GM19455 (cell line): ENCODE measurements at regions not wholly inside any gene's neighbourhood (a gene's known extent, or its start where the extent isn't known, plus 50 kb on each side); places are given as distances from the start of the nearest gene placed in this dataset.

Source experiments
- ATAC-seq: cut with Tn5 transposase; IDR thresholded peaks from one replicate; pipeline ENCODE4 v1.9.1; 2021; ENCODE audit not compliant: unreplicated experiment

DNA sequence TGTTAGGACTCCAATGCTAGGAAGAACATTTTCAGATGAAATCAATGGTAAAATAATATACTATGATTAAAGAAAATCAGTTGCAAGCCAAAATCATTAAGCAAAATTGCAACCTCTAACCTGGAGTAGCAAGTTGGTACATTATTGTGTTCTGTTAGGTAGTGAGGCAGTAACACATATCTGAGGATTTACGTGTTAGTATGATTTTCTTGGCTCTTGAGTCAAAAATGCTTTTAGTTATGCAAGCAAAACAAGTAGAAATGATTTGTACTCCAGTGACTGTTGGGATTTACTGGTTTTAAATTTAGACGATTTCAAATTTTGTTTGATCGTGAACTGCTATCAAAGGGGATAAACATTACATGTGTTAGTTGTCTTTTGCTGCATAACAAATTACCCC lies 293.0 kb upstream of the BTBD3 start:
- ATAC-seq, result no peak

DNA sequence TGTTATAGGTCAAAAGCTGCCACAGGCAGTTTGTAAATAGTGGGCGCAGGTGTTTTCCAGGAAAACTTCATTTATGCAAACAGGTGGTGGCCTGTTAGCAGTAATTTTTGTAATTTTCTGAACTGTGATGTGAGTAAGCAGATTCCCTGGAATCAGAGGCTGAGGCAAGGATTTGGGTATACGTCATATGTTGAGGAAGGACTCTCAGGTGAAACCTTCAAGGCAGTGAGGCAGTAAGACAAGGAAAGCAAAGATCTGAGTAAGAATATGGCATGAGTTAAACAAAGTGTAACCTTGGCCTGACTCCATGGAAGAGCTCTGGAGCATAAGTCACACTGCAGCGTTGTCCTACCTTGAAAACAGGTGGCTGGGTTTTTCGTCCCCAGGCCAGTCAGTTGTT lies 291.1 kb upstream of the BTBD3 start:
- no peak for ATAC-seq

DNA sequence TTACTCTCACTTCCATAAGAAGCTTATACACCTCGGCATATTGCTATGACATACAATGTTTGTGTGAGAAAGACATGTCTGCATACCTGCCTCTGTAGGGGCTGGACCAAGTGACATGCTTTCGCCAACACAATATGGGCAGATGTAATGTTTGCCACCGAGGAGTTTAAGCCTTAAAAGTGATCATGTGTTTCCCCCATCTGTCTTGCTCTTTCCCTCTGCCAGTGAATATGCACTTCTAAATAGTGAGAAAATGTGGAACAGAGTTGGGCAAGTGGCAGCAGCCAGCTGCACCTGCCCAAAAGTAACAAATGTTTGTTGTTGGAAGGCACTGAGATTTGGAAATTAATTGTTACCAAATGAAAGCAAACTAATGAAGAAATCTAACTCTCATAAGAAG lies 274.8 kb upstream of the BTBD3 start:
- ATAC-seq, result no peak

DNA sequence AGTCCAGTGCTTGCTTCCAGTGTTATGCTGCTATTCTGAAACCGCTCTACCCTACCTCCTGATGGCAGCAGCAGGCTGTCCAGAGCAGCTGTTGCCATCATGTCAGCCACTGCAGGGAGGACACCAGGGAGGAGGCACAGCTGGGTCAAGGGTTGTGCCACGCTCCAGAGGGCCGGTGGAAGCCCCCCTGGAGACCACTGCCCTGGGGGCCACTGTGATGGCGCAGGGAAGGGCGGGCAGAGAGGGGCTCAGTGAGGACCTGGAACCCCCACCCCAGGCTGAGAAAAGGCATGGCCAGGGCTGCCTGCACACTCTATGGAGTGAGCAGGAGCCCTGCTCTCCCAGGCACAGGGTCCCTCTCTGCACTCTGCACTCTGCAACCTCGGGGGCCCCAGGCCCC lies 271.3 kb upstream of the BTBD3 start:
- ATAC-seq, result no peak

DNA sequence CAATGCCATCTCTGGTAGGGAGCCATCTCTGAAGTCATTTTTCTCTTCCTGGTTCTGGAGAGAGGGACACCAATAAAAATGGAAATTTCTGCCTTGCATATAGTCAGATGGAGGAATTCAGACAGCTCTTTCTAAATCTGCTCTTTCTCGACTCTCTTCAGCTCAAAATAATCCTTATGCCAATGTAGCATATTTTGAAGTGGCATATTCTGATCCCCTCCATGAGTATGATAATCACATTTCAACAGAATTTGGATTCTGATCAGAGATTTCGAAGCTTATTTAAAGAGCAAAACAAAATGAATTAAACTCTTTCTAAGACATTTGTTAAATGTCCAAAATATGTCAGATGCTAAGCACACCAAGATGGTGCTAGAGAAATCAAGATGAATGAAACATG lies 267.1 kb upstream of the BTBD3 start:
- ATAC-seq, result no peak

DNA sequence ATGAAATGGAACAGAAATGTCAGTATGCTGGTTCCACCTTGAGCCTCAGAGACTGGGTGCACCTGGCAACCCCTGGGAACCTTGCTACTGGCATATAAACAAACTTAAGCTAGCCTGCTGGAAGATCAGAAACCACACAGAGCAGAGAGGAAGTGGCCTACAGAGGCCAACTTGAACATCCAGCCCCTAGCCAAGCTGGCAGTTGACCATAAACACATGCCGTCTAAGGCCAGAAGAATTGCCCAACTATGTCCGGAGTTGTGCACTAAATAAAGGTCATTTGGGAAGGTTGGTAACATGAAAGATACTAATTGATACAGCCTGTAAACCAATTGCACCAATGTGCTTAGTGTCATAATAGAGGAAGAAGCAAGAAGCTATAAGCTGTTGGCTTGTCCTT lies 266.6 kb upstream of the BTBD3 start:
- ATAC-seq, result no peak

DNA sequence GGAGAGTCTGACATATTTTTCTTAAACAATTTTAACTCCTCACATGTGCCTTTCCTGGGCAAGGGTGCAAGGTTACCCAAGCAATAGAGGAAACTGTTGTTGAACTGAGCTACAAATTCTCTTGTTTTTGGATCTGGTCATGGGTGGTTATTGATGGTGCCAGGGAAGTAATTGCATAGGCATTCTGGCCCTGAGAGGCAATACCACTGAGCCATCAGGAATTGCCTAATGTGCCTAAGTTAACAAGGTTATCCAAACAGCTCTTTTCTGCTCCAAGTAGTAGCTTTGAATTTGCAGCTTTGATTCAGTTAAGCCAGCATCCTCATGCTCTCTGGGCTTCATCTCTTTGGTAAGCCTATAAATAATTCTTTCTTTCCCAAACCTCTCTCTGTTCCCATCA lies 266.0 kb upstream of the BTBD3 start:
- ATAC-seq, result no peak

DNA sequence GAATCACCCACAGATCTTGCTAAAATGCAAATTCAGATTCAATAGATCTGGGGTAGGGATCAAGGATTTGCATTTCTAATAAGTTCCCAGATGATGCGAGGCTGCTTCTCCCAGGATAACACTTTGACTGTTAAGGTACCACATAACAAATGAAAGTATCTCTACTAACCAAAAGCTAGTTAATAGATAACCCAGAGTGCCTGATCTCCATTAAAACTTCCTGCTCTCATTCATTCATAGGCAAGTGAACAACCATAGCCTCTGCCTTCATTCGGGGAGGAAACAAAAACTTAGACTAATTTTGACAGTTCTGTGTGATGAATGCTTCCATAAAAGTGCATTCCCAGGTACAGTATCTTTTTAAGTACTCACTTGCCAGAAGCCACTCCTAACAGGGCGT lies 265.6 kb upstream of the BTBD3 start:
- ATAC-seq, result no peak

DNA sequence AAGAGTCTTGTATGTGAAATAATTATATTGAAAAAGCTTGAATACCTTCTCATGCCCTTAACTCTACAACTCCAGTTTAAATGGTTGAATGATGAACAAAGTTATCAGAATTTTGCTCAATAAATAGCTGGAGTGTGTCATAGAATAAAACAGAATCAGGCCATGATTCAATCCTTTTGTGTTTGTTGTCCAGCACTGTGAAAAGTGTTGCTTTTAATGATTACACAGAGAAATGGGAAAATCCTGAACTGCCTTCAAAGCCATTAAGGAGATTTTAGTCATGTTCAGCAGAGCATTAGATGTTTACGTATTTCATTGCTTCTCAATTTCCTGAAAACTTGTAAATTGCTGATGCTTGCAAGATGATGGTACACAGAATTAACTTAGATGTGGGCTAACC lies 262.9 kb upstream of the BTBD3 start:
- no peak for ATAC-seq

DNA sequence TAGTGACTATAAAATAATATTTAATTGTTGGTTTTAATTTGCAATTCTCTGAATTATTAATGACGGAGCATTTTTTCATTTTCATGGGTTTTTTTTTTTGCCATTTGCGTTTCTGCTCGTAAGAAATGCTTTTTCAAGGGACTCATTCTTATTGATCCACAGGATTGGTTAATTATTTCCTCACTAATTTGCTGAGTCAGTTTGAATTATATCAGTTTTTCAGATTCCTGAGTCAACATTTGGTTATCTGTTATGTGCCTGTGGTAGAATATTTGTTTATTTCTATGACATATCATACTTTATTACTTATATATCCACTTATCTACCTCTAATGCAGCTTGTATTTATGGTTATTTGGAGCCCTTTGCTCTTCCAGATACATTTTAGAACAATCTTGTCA lies 257.0 kb upstream of the BTBD3 start:
- ATAC-seq, result no peak

DNA sequence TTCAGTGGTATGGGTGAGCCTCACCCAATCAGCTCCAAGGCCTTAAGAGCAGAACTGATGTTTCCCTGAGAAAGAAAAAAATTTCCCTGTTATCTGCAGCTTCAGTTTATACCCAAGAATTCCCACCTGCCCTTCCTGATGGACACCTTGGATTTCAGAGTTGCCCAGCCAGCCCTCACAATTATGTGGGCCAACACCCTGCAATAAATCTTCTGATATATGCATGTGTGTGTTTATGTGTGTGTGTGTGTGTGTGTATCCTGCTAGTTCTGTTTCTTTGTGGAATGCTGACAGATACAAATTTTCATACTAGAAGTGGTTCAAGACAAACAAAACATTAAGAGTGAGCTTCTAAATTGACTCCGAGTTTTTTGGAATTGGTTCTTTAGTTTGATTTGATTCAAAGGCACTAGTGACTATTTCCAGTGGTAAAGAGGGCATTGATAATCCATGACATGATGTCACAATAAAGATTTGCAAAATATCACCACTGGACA lies 246.6 kb upstream of the BTBD3 start:
- no peak for ATAC-seq

DNA sequence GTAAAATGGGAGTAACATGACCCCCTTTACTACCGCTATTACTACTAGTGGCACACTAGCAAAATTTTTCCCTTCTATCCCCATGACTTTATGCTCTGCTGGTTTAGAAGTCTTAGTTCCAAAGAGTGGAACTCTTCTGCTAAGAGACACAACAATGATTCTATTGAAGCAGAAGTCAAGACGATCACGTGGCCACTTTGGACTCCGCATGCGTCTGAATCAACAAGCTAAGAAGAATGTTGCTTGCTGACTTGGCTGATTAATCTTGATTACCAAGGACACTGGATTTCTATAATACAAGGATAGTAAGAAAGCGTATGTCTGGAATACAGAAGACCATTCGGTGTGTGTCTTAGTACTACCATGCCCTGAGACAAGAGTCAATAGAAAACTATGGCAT lies 244.7 kb upstream of the BTBD3 start:
- no peak for ATAC-seq

DNA sequence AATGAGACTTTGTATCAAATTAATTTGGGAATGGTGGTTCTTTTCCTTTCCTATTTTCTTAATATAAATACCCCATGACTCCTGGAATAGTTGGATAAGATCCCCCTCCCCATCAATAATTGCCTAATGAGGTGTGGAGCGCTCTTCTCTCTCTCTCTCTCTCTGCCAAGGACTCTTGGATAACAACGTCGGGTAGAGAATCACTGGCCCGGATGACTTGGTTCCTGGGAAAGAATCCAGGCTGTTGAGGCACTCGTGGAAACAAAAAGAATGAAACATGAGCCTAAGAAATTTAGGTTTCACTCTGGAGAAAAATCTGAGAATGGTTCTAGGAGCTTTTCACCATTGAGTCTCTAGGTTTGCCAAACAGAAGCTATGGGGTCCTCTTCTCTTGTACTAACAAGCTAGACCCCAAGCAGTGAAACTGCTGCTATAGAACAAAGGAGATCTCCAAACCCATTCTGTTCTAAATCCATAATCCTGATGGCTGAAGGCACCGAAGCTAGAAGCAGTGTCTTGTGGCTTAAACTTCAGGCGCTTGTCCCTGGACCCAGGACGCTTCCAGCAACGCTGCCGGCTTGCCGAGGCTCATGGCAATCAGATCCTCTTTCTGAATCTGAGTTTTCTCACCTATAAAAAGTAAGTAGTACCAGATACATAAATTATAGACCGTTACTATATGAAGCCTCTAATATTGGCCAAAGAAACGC lies 241.6 kb upstream of the BTBD3 start:
- ATAC-seq, result no peak

DNA sequence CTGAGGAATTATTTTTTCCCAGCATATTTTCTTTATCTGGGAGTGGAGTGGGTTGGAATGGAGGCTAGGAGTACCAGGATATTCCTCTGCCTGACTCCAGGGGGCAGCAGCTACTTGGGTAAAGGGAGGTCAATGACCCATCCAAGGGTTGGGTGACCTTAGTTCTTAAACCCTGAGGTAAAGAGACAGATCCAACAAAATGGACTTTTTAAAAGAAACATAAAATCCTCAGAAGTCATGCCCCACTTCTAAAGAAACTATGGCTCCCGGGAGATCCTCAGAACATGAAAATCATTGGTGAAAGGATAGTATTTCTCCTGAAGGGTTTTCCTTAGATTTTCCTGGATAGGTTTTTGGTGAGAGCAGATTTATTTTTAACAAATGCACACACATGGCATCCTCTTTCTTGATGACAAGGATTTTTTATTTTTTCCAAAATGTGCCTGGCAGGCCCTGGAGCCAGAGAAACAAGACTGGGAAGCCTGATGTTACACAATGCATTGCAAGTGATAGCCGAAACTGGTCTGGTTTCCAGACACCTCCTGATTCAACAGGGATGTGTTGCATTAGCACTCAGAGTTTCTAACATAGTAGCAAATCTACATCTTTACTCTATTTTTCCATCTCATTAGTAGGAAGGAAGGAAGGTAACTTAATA lies 240.9 kb upstream of the BTBD3 start:
- ATAC-seq, result no peak

DNA sequence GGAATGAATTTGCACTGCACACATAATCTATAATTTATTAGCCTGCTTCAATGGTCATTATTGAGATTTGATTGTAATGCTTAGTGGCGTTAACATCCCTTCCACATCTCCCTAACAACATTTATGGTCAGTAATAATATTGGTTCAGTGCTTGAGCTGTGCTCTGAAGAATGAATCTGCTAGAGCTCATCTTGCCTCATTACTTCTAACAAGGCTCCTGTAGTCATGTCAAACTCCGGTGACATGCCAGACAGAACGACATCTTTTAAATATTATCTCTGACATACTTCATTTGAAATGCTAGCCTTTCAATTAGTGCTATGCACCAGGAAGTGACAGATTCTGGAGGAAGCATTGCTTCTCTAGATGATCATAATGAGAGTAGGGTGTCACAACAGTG lies 240.3 kb upstream of the BTBD3 start:
- no peak for ATAC-seq

DNA sequence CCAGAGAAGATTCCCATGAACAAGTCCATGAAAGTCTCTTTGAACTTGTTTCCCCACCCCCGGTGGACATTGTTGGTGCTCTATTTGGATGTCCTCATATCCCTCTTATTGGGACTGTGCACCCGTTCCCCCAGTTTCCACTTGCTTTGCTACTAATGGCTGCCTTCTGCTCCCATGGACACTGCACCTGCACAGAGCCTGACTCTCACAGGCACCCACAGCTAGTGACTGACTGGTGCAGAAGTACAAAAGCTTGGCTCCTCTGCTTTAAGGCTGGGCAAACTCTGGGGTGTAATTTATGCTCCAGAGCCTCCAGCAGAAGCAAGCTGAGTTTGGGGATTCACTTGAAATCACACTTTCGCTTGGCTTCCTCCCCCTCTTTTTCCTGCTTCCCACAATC lies 239.9 kb upstream of the BTBD3 start:
- ATAC-seq, result no peak

DNA sequence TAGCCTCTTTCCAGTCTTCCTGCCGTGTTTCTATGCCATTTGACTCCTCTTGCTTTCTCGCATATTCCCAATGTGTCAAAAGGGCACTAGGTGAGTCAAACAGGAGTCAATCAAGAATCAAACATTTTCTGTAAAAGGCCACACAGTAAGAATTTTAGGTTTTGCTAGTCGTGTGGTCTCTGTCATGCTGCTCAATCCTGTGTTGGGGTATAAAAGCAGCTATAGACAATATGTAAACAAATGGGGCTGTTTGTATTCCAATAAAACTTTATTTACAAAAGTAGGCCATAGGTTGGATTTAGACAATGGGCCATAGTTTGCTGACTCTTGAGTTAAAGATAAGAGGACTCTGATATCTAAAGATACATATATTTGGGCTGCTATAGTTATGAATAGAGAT lies 235.4 kb upstream of the BTBD3 start:
- no peak for ATAC-seq

DNA sequence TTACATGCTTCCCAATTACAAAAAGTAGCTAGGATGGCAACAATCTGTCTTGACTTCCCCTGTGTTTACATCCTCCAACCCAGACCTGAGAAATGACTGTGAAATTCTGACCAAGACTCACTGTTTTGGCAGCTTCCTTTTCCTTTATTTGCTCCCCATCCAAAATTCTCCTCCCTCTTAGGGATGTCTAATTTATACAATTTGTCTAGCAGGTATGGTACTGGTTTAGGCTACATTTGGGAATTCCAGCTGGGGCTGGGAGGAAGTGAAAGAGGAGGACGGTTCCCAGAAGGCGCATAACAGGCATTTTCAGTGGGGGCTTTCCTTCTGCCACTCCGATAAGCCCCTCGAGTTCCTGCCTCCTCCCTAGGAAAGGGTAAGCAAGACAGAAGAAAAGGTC lies 231.5 kb upstream of the BTBD3 start:
- ATAC-seq, result no peak

DNA sequence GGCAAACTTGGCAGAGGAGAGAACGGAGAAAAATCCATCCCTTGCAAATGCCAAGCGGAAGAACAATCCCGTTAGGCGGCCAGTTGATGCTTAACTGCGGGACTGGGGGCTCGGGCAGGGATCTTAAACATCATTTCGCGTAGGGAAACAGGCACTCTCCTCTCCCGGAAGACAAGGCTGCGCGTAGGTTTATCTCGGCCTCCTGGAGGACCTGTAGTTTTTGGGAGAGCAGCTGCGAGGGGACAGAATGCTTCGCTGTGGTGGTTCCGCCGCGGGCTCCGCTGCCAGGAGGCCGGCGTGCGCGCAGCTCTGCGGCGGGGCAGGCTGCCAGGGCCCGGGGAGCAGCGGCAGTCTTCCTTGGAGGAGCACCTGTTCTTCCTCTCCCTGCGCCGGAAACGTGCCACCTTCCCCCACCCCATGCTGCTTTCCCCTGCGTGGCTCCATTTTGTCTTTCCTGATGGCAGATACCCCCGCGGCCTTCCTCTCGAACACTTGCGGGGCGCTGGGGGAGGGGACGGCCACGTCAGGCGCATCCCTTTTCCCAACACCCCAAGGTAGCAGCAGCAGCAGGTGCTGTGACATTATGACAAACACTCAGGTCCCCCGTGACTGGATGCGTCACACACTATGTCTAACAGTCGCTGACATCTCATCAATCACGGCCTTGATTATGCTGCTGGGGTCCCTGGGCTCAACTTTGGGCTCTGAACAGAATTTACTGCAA lies 230.7 kb upstream of the BTBD3 start:
- ATAC-seq, result no peak

DNA sequence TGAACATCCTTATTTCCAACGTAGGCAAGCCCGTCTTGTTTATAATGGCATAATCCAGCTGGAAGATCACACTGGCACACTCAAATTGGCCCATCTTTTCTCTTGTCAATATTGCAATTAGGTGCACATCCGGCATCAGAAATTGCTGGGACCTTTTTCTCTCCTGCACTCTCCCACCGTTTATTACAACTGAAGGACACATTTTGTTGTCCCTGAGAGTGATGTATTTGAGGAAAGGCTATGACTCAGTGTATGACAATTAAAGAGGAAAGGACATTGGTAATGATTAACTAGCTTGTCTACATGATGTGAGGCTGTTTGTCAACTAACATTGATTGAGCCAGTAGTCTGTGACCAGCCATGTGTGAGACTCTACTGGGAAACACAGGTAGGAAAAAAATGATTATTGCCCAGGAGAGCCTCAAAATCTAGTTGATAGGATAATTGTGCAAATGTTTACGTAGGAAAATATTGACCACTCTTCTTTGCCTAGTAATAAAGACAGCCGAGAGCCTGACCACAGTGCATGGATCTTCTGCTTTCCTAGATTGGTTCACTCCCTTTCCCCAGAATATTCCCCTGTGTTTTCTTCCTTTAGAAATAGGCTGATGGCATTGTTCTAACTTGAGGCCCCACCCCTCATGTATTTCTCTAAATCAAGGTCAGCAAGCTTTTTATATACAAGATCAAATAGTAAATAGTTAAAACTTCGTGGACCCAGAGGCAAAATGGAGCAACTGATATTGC lies 230.0 kb upstream of the BTBD3 start:
- no peak for ATAC-seq

DNA sequence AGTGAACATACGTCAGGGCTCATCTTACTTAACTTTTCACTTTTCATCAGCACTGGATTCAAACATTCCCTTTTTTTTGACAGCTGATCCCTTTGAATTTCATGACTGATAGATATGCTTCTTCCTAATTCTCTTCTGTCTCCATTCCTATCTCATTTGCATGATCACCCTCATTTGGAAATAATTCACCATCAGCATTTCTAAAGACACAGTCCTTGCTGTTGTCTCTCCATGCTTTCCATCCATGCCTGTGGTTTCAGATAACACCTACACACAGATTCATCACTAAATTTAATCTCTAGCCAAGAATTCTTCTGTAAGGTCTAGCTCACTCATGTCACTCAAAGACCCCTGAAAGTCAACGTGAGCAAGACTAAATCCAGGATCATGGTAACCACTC lies 228.4 kb upstream of the BTBD3 start:
- no peak for ATAC-seq

DNA sequence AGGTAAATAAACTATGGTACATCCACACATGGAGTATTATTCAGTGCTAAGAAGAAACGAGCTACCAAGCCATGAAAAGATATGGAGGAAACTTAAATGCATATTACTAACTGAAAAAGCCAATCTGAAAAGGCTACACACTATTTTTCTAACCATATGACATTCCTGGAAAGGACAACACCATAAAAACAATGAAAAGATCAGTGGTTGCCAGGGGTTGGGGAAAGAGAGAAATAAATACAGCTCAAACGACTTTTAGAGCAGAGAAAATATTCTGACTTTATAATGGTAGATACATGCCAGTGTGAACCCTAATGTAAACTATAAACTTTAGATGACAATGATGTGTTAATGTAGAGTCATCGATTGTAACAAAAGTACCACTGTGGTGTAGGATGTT lies 225.9 kb upstream of the BTBD3 start:
- ATAC-seq, result no peak
